CD4-positive, alpha-beta T cell treated with Interleukin-17A for 1 hour (primary cell): ENCODE measurements at regions not wholly inside any gene's neighbourhood (a gene's known extent, or its start where the extent isn't known, plus 50 kb on each side); places are given as distances from the start of the nearest gene placed in this dataset.

Source experiments
- DNase-seq: peaks from one replicate; pipeline ENCODE4 v3.0.0-alpha.2; 2020

DNA sequence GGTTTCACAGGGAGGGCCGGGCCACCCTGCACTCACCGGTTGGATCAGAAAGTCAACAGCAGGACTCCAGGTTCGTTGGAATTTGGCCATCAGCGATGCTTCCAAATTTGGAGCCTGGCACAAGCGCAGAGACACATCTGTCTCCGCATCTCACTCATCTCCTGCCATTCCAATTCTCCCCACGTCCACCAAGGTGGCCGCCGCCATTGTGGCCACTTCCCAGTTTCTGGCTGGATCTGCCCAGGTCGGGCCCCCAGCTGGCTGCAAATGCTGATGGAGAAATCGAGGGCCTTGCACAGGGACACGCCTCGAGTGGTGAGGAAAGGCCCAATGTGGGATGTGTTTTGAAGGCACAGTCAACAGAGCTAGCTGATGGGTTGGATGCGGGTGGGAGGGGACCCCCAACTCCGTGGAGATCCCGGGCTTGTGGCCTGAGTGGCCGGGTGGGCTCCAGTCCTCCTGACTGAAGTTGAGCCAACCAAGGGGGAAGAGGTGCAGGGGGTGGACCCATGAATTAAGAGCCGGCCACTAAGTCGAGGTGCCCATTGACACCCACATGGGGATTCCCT lies 102.7 kb downstream of the CRYAA start:
- DNase-seq = no peak

DNA sequence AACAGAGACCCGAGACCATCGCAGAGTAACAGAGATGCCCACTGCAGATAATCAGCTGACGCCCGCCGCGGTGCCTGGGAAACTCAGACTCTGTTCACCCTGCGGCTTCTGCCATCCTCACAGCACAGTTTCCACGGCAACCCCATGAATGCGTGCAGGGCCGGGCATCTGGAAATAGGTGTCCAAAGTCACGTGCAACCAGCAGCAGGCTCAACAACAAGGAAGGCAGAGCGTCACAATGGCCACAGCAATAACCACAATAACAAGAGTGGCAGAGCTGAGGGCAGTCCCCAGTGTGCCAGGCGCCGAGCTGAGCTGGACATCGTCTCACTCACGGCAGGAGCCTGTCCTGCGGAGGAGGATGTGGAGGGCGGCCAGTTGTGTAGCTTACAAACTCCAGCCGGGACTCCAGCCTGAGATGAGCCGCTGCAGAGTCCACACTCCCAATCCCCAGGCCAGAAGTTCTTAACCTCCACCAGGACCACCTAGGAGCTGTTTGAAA lies 102.0 kb downstream of the CRYAA start:
- DNase-seq = no peak

DNA sequence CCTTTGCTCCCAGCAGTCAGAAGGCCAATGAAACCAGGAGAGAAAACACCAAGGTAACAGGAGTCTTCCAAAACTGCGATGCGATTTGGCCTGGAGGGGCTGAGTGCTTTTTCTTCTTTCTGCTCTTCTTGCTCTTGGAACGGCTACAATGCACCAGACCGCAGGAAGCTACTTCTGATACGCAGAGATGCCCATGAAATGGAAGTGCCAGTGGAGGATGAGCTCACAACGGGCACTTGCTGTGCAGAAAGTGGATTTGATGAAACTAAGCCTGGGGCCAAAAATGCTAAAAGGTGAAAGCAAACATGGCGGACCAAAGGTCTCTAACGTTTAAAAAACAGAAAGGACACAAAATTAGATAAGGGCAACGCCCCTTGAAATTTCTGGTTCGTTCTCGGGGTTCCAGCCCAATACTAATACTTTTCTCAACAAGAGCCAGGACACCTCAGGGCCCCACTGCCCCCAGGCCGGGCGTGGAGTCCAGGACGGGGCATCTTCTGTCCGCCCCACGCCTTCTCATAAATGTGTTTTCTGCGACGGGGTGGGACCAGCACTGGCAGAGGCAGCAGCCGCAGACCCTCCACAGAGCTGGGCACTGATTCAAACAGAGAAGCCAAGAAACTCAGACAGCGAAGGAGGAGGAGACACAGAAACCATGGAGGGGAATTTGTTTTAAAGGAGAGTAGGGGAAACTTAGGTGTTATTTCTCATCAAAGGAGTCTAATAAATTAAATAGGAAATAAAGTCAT lies 101.3 kb downstream of the CRYAA start:
- no peak for DNase-seq

DNA sequence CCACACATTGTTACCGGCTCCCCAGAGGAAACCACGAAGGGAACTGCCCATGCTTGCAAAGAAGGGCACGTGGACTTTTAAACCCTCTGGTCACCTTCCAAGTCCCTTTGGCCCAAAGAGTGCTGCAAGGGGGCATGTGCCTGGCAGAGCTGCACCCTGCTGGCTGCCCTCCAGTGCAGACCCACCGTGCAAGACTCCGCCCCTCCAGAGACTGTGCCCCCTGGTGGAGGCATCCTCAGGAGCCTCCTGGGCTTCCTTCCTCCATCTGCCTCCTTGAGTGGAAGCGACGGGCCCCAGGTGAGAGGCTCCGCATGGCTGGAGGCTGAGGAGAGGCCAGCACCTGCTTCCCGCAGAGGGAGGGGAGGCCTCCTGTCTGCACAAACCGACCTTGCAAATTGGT lies 100.6 kb downstream of the CRYAA start:
- peak; percentile 49 for DNase-seq

DNA sequence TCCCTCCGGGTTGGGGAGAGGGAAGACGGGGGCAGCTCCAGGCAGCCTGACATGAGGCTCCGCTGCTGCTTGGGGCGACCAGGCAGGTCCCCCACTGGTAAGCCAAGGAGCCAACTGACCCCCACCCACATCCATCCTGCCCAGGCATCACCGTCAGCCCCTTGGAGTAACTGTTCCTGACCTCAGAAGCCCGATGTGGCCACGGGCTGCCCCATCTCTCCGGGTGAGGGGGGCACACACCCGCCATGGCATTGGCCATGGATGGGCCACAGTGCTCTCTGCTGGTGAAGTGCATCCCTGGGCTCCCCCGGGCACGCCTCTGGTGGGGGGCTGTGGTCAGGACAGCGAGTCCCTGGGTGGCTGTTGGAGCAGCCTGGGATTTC lies 100.0 kb downstream of the CRYAA start:
- no peak for DNase-seq

DNA sequence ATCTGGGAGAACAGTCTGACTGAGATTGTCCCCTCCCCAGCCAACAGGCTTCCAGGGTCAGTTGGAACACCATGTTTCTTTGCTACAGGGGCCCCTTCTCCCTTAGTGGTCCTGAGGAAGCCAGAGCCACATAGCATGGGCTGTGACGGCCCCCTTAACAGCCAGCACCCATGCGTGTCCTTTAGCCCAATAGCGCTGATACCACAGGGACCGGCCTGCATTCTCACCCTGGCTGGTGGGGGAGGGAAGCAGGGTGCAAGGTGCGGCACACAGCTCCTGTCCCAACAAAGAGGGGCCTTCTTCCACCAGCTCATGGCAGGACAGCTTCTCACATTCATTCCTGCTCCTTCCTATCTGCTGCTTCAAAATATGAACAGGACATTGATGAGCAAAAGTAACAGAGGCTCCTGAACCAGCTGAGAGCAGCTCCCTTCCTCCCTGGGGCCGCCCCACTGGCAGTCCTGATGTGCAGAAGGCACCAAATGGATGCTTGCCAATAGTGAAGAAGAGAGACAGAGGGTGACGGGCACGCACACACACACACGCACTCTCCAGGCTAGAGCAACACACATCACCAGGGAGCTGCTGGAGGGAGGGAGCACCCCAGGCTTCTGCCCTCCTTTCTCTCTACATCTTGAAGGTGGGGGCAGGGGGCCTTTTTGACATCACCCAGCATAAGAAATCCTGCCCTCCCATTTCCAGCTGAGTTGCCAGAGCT lies 99.4 kb downstream of the CRYAA start:
- DNase-seq = no peak

DNA sequence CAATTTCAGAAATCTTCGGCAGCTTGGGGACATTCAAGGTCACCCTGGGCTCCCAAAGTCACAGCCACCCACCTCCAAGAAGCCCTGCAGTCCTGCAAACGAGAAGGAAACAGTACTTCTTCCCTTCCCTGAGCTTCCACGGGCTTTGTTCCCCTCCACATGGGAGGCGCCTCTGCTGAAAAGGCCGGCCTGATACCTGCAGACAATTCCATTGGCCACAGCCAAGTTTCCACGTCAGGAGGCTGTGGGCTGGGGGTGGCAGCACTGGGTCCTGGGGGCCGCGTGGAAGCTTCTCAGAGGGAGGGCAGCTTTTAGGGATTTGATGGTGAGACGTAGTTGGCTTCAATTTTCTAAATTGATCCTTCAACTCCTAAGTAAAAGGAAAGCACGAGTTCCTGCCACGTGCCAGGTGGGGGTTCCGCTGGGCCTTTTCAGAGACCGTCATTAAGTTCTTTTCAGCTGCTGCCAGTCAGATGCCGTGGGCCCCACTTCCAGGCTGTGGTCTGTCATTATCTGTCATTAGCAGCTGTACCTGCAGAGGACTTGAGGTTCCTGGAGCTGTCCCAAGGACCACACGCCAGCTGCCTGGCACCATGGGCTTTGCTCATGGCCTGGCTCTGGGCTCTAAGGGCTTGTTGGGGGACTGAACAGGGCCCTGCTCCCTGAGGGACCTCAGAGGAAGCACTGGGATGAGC lies 98.7 kb downstream of the CRYAA start:
- no peak for DNase-seq

DNA sequence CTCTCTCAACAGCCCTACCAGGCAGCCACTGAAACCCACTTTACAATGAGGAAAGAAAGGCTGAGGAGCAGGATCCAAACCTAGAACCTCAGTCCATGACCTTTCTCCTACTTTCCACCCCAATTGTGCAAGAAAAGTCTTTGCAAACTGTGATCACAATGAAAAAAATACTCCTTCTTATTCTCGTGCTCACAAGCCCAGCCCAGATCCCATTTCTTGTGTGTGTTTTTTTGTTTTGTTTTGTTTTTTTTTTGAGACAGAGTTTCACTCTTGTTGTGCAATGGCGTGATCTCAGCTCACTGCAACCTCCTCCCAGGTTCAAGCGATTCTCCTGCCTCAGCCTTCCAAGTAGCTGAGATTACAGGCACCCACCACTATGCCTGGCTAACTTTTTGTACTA lies 97.7 kb downstream of the CRYAA start:
- DNase-seq = no peak

DNA sequence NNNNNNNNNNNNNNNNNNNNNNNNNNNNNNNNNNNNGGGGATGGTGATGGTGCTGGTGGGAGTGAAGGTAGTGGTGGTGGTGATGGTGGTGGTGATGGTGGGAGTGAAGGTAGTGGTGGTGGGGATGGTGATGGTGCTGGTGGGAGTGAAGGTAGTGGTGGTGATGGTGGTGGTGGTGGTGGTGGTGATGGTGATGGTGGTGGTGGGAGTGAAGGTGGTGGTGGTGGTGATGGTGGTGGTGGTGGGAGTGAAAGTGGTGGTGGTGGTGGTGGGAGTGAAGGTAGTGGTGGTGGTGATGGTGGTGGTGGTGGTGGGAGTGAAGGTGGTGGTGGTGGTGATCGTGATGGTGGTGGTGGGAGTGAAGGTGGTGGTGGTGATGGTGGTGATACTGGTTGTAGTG lies 93.6 kb downstream of the CRYAA start:
- no peak for DNase-seq
